ENCODE measurements at regions not wholly inside any gene's neighbourhood (a gene's known extent, or its start where the extent isn't known, plus 50 kb on each side); places are given as distances from the start of the nearest gene placed in this dataset.

- Mint-ChIP-seq H3K36me3 (ENCODE audit: insufficient read depth, unreplicated experiment) (no peaks in the 10 kb centered on the region), H3K27me3 (ENCODE audit: insufficient read depth, unreplicated experiment) (no peaks in the 10 kb centered on the region), H3K27ac (ENCODE audit: low read depth, unreplicated experiment) (no peak overlapping the region), H3K4me1 (ENCODE audit: insufficient read depth, unreplicated experiment) (peaks cover 7% of the 10 kb centered on the region), H3K9me3 (ENCODE audit: unreplicated experiment) (no peaks in the 10 kb centered on the region), H3K4me3 (ENCODE audit: unreplicated experiment) (no peak overlapping the region)
- POLR2A ChIA-PET = interaction anchor here (1.7 kb wide), 1 partner anchor 16 kb away, joined by 4 read pairs; no protein-coding TSS in a partner anchor
- no TSS peak for BruUV-seq (replicated peaks)
- no peak for TF ChIP-seq CTCF (IDR thresholded peaks at IDR 0.05; ENCODE audit: unreplicated experiment)
- DNase-seq (ENCODE audit: unreplicated experiment) = no peak
- intact Hi-C loops (cut with micrococcal nuclease) = no loop called here
- CTCF ChIA-PET = no interaction called here
Observed at GRCh38 chr4:153933915-153934687, 145.2 kb upstream of the SFRP2 start.

DNA sequence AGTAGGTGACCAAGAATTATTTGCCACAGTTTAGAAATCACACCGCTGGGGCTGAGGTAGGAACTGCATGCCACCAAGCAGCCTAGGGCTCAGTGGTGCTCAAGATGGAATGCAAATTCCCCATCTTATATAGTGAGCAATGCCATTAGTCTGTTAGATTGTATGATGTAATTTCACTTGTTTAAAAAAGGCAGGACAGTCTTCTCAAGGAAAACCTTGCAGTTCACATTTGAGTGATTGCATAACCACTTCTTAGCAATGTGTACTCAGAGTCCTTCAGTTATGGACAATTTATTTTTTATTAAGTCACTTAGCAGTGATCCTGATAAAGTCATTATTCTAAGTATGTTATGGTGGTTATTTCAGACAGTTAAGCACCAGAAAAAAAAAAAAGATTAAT is 142.9 kb upstream of the SFRP2 start:
- H3K36me3 Mint-ChIP-seq (ENCODE audit: insufficient read depth, unreplicated experiment) = no peaks in the 10 kb centered on the region
- no peak for TF ChIP-seq CTCF (IDR thresholded peaks at IDR 0.05; ENCODE audit: unreplicated experiment)
- BruUV-seq (replicated peaks) = no TSS peak
- H3K4me1 Mint-ChIP-seq (ENCODE audit: insufficient read depth, unreplicated experiment) = peaks cover 7% of the 10 kb centered on the region
- ChIA-PET CTCF (no interaction called here), POLR2A (no interaction called here)
- peak; percentile 51 for DNase-seq (ENCODE audit: unreplicated experiment)
- no peaks in the 10 kb centered on the region for H3K9me3 Mint-ChIP-seq (ENCODE audit: unreplicated experiment)
- no peak overlapping the region for H3K27ac Mint-ChIP-seq (ENCODE audit: low read depth, unreplicated experiment)
- no peaks in the 10 kb centered on the region for H3K27me3 Mint-ChIP-seq (ENCODE audit: insufficient read depth, unreplicated experiment)
- intact Hi-C loops (cut with micrococcal nuclease) = no loop called here
- H3K4me3 Mint-ChIP-seq (ENCODE audit: unreplicated experiment) = no peak overlapping the region

DNA sequence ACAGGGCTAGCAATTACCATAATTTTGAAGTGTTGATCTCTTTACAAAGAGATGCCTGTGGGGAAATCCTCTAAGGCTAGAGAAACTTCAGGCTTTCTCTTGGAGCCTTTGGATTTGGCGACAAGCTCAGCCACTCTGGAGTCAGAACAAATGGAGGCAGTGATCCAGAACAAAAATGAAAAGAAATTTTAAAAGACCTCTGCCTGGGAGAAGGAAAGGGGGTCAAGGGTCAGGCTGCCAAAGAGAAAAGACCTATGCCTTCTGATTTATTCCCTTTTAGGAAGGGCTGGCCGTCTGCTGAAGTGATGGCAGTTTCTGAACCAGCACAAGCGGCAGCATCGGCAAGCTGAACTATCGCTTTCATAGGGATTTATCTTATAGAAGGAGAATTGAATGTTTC is 140.8 kb upstream of the SFRP2 start:
- BruUV-seq (replicated peaks) = no TSS peak
- no peak for TF ChIP-seq CTCF (IDR thresholded peaks at IDR 0.05; ENCODE audit: unreplicated experiment)
- Mint-ChIP-seq H3K36me3 (ENCODE audit: insufficient read depth, unreplicated experiment) (no peaks in the 10 kb centered on the region), H3K9me3 (ENCODE audit: unreplicated experiment) (no peaks in the 10 kb centered on the region), H3K4me3 (ENCODE audit: unreplicated experiment) (no peak overlapping the region), H3K27me3 (ENCODE audit: insufficient read depth, unreplicated experiment) (no peaks in the 10 kb centered on the region), H3K4me1 (ENCODE audit: insufficient read depth, unreplicated experiment) (no peaks in the 10 kb centered on the region), H3K27ac (ENCODE audit: low read depth, unreplicated experiment) (no peak overlapping the region)
- POLR2A ChIA-PET = interaction anchor here (0.7 kb wide), 1 partner anchor 8 kb away, joined by 3 read pairs; no protein-coding TSS in a partner anchor
- CTCF ChIA-PET = interaction anchor here (0.5 kb wide), 1 partner anchor 87 kb away, joined by 3 read pairs; no protein-coding TSS in a partner anchor
- no peak for DNase-seq (ENCODE audit: unreplicated experiment)
- intact Hi-C loops (cut with micrococcal nuclease) = no loop called here

DNA sequence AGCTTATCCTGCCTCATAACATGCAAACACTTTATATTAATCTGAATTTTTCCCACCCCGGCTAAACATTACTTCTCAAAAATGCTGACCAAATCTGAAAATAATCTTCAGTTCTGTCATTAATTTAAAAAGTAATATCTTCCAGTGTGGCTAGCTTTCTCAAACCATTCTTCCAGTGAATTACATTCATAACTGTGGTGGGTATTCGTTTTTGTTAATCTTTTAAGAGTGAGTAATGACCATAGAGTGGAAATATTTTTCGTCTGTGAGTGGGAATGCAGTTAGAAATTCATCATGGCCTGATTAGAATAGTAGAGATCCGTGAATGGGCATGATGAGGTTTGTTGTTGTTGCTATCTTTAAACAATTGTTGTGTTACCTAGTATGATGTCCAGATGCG is 138.6 kb upstream of the SFRP2 start:
- H3K27ac Mint-ChIP-seq (ENCODE audit: low read depth, unreplicated experiment) = no peak overlapping the region
- H3K27me3 Mint-ChIP-seq (ENCODE audit: insufficient read depth, unreplicated experiment) = no peaks in the 10 kb centered on the region
- no peaks in the 10 kb centered on the region for H3K9me3 Mint-ChIP-seq (ENCODE audit: unreplicated experiment)

More for the DNA sequence above, 138.6 kb upstream of the SFRP2 start:
- H3K36me3 Mint-ChIP-seq (ENCODE audit: insufficient read depth, unreplicated experiment) = no peaks in the 10 kb centered on the region
- no peak overlapping the region for H3K4me3 Mint-ChIP-seq (ENCODE audit: unreplicated experiment)
- no peaks in the 10 kb centered on the region for H3K4me1 Mint-ChIP-seq (ENCODE audit: insufficient read depth, unreplicated experiment)
- CTCF ChIA-PET = no interaction called here
- no TSS peak for BruUV-seq (replicated peaks)
- POLR2A ChIA-PET = no interaction called here
- DNase-seq (ENCODE audit: unreplicated experiment) = no peak
- no peak for TF ChIP-seq CTCF (IDR thresholded peaks at IDR 0.05; ENCODE audit: unreplicated experiment)
- intact Hi-C loops (cut with micrococcal nuclease) = no loop called here
